ENCODE measurements at regions not wholly inside any gene's neighbourhood (a gene's known extent, or its start where the extent isn't known, plus 50 kb on each side); places are given as distances from the start of the nearest gene placed in this dataset.
A peak's percentile ranks its signal among the peaks of the same experiment; 100 is the strongest.

DNA sequence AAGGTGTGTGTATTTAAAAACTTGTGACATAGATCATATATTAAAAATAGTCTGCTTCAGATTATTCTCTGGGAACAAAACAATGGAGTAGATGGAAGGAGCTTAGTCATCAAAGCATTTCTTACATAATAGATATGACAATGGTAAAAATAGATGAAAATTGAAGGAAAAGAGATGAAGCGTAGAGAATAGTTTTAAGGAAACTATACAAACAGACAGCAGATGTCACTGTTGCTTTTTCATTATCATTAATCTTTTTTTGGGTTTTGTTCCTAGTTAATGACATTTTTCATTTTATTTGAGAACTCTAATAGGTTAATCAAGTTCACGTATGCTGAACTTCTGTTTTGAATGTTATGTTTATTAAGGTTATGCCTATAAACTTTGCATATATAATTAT lies 149.2 kb upstream of the FBXO33 start:
- Histone ChIP-seq H3K9ac (ENCODE audit: low read depth in 1 of 2, low read length in 2 of 2) (no peak overlapping the region), H3K27me3 (ENCODE audit: control insufficient read depth in 4 of 4, insufficient read depth in 4 of 4, low read length in 3 of 4) (no peaks in the 10 kb centered on the region), H3K36me3 (ENCODE audit: control insufficient read depth in 4 of 4, insufficient read depth in 3 of 4, low read depth in 1 of 4, low read length in 3 of 4) (no peaks in the 10 kb centered on the region), H3K4me1 (ENCODE audit: control insufficient read depth in 4 of 4, insufficient read depth in 4 of 4, low read length in 3 of 4) (no peaks in the 10 kb centered on the region), H3K27ac (ENCODE audit: low read depth in 1 of 2, low read length in 2 of 2) (no peak overlapping the region), H3K4me3 (ENCODE audit: low read depth in 1 of 3, low read length in 3 of 3) (no peak overlapping the region), H3K9me3 (ENCODE audit: control insufficient read depth in 4 of 4, low read length in 3 of 4) (no peaks in the 10 kb centered on the region)
- DNase-seq (ENCODE audit: low spot score) = no peak
- no peak for TF ChIP-seq SP1 (IDR thresholded peaks at IDR 0.05)
- TF ChIP-seq RAD21 (IDR thresholded peaks at IDR 0.05) = peak in 1 of 2 donors; percentile 16
- WGBS = 80% methylated on average over 2 of the region's 2 CpGs

DNA sequence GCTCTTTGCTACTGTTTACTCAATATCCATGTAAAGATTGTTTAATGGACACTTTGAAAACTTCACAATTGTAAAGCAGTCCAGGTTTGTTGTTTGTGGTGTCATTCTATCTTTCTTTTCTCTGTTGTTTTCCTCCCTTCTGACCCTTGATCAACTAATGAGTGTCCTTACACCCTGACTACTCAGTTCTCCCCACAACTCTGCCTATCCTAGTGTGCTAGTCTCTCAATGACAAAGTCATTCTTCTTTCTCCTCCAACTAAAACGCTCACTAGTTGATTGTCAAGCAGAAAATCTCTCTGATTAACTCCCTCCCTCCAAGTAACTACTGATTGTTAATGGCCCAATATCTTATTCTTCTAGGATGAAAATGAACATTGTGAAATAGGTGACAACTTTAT lies 148.5 kb upstream of the FBXO33 start:
- no peak for DNase-seq (ENCODE audit: low spot score)
- H3K27ac ChIP-seq (ENCODE audit: low read depth in 1 of 2, low read length in 2 of 2) = no peak overlapping the region
- WGBS = 45% methylated on average over 1 of the region's 1 CpG
- no peaks in the 10 kb centered on the region for H3K4me1 ChIP-seq (ENCODE audit: control insufficient read depth in 4 of 4, insufficient read depth in 4 of 4, low read length in 3 of 4)
- H3K9ac ChIP-seq (ENCODE audit: low read depth in 1 of 2, low read length in 2 of 2) = no peak overlapping the region
- H3K9me3 ChIP-seq (ENCODE audit: control insufficient read depth in 4 of 4, low read length in 3 of 4) = no peaks in the 10 kb centered on the region
- H3K4me3 ChIP-seq (ENCODE audit: low read depth in 1 of 3, low read length in 3 of 3) = no peak overlapping the region
- TF ChIP-seq FOXA2 (IDR thresholded peaks at IDR 0.05) (no peak), EGR1 (IDR thresholded peaks at IDR 0.05; ENCODE audit: low read depth in 2 of 2) (no peak)
- TF ChIP-seq, protein P1, sequence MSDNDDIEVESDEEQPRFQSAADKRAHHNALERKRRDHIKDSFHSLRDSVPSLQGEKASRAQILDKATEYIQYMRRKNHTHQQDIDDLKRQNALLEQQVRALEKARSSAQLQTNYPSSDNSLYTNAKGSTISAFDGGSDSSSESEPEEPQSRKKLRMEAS (IDR thresholded peaks at IDR 0.05) = no peak
- TF ChIP-seq, protein P2, sequence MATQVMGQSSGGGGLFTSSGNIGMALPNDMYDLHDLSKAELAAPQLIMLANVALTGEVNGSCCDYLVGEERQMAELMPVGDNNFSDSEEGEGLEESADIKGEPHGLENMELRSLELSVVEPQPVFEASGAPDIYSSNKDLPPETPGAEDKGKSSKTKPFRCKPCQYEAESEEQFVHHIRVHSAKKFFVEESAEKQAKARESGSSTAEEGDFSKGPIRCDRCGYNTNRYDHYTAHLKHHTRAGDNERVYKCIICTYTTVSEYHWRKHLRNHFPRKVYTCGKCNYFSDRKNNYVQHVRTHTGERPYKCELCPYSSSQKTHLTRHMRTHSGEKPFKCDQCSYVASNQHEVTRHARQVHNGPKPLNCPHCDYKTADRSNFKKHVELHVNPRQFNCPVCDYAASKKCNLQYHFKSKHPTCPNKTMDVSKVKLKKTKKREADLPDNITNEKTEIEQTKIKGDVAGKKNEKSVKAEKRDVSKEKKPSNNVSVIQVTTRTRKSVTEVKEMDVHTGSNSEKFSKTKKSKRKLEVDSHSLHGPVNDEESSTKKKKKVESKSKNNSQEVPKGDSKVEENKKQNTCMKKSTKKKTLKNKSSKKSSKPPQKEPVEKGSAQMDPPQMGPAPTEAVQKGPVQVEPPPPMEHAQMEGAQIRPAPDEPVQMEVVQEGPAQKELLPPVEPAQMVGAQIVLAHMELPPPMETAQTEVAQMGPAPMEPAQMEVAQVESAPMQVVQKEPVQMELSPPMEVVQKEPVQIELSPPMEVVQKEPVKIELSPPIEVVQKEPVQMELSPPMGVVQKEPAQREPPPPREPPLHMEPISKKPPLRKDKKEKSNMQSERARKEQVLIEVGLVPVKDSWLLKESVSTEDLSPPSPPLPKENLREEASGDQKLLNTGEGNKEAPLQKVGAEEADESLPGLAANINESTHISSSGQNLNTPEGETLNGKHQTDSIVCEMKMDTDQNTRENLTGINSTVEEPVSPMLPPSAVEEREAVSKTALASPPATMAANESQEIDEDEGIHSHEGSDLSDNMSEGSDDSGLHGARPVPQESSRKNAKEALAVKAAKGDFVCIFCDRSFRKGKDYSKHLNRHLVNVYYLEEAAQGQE (IDR thresholded peaks at IDR 0.05) = no peak
- TF ChIP-seq, protein P3, sequence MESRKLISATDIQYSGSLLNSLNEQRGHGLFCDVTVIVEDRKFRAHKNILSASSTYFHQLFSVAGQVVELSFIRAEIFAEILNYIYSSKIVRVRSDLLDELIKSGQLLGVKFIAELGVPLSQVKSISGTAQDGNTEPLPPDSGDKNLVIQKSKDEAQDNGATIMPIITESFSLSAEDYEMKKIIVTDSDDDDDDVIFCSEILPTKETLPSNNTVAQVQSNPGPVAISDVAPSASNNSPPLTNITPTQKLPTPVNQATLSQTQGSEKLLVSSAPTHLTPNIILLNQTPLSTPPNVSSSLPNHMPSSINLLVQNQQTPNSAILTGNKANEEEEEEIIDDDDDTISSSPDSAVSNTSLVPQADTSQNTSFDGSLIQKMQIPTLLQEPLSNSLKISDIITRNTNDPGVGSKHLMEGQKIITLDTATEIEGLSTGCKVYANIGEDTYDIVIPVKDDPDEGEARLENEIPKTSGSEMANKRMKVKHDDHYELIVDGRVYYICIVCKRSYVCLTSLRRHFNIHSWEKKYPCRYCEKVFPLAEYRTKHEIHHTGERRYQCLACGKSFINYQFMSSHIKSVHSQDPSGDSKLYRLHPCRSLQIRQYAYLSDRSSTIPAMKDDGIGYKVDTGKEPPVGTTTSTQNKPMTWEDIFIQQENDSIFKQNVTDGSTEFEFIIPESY (IDR thresholded peaks at IDR 0.05) = no peak
- no peaks in the 10 kb centered on the region for H3K36me3 ChIP-seq (ENCODE audit: control insufficient read depth in 4 of 4, insufficient read depth in 3 of 4, low read depth in 1 of 4, low read length in 3 of 4)
- no peaks in the 10 kb centered on the region for H3K27me3 ChIP-seq (ENCODE audit: control insufficient read depth in 4 of 4, insufficient read depth in 4 of 4, low read length in 3 of 4)

DNA sequence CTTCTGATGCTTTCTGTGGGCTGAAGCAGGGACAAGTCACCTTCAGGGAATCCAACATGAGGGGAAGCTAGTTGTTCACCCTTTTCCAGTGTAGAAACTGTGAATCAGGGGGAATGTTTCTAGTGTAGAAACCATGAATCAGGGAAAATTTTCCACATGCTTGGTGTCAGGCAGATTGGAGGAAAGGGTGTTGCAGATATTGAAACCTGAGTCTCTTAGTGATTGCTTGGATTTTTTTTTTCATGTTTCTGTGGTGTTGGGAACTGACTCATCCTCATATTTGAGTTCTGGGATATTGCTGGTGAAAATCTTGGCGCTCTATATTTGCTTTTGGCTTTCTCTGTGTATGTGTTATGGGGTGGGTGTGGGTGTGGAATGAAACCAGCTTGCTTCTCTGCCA lies 144.5 kb upstream of the FBXO33 start:
- WGBS = 93% methylated on average over 1 of the region's 1 CpG
- TF ChIP-seq, protein P4, sequence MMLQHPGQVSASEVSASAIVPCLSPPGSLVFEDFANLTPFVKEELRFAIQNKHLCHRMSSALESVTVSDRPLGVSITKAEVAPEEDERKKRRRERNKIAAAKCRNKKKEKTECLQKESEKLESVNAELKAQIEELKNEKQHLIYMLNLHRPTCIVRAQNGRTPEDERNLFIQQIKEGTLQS (IDR thresholded peaks at IDR 0.05) = no peak
- TF ChIP-seq, protein P5, sequence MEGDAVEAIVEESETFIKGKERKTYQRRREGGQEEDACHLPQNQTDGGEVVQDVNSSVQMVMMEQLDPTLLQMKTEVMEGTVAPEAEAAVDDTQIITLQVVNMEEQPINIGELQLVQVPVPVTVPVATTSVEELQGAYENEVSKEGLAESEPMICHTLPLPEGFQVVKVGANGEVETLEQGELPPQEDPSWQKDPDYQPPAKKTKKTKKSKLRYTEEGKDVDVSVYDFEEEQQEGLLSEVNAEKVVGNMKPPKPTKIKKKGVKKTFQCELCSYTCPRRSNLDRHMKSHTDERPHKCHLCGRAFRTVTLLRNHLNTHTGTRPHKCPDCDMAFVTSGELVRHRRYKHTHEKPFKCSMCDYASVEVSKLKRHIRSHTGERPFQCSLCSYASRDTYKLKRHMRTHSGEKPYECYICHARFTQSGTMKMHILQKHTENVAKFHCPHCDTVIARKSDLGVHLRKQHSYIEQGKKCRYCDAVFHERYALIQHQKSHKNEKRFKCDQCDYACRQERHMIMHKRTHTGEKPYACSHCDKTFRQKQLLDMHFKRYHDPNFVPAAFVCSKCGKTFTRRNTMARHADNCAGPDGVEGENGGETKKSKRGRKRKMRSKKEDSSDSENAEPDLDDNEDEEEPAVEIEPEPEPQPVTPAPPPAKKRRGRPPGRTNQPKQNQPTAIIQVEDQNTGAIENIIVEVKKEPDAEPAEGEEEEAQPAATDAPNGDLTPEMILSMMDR (IDR thresholded peaks at IDR 0.05; ENCODE audit: low read depth, low read length, missing input control) = no peak
- TF ChIP-seq TAF1 (conservative IDR thresholded peaks at IDR 0.05) = no peak

More for the DNA sequence above, 144.5 kb upstream of the FBXO33 start:
- no peaks in the 10 kb centered on the region for H3K27me3 ChIP-seq (ENCODE audit: control insufficient read depth in 4 of 4, insufficient read depth in 4 of 4, low read length in 3 of 4)
- no peaks in the 10 kb centered on the region for H3K4me1 ChIP-seq (ENCODE audit: control insufficient read depth in 4 of 4, insufficient read depth in 4 of 4, low read length in 3 of 4)
- peaks cover 0 to 5% (median 0%) of the 10 kb centered on the region in 4 donors for H3K9me3 ChIP-seq (ENCODE audit: control insufficient read depth in 4 of 4, low read length in 3 of 4)
- H3K27ac ChIP-seq (ENCODE audit: low read depth in 1 of 2, low read length in 2 of 2) = no peak overlapping the region
- no peaks in the 10 kb centered on the region for H3K36me3 ChIP-seq (ENCODE audit: control insufficient read depth in 4 of 4, insufficient read depth in 3 of 4, low read depth in 1 of 4, low read length in 3 of 4)
- no peak overlapping the region for H3K4me3 ChIP-seq (ENCODE audit: low read depth in 1 of 3, low read length in 3 of 3)
- DNase-seq (ENCODE audit: low spot score) = no peak
- H3K9ac ChIP-seq (ENCODE audit: low read depth in 1 of 2, low read length in 2 of 2) = no peak overlapping the region
